GM12878 (cell line): ENCODE measurements at regions not wholly inside any gene's neighbourhood (a gene's known extent, or its start where the extent isn't known, plus 50 kb on each side); places are given as distances from the start of the nearest gene placed in this dataset.

Experiments
- ATAC-seq: fragments of 200-7000 bp; cut with Tn5 transposase; 3 replicates; pipeline ENCODE4 v1.9.1; 2020; ENCODE audit warnings: mild to moderate bottlenecking, moderate library complexity
- BruUV-seq: library from RNA; stranded (reverse); fragments of 400-500 nt; replicated peaks from 2 replicates; lab custom pipeline; 2021; lab: Mats Ljungman, UMichigan
- CTCF ChIA-PET: fragments of 300-600 bp; sonication (Branson Sonifier 250); formaldehyde crosslinking; extraction: SDS; loops from one replicate; lab custom pipeline; 2021; ENCODE audit warnings: inconsistent platforms; lab: Yijun Ruan, JAX
- POLR2A ChIA-PET: fragments of 350-600 bp; formaldehyde crosslinking; extraction: SDS; loops from one replicate; lab custom pipeline; 2021; ENCODE audit warnings: inconsistent platforms; lab: Charles Lee
- RAD21 ChIA-PET: fragments of 300-600 bp; sonication (Branson Sonifier 250); formaldehyde crosslinking; loops from one replicate; lab custom pipeline; 2023; ENCODE audit warnings: antibody characterized with exemption; ENCODE audit not compliant: unreplicated experiment; lab: Charles Lee
- SMC1A ChIA-PET: fragments of 300-600 bp; sonication (Branson Sonifier 250); formaldehyde crosslinking; loops from one replicate; lab custom pipeline; 2023; ENCODE audit not compliant: unreplicated experiment, uncharacterized antibody; lab: Charles Lee
- DNase-seq: peaks from one replicate; pipeline ENCODE4 v3.0.0-alpha.2; 2011; ENCODE audit warnings: low read depth, low spot score
- FAIRE-seq: peaks from 3 replicates; lab custom pipeline; 2011; peaks lifted over from hg19 to GRCh38; lab: Jason Lieb, UNC
- H2AFZ ChIP-seq: 2 replicates; pipeline ENCODE4 v1.6.0; 2011; ENCODE audit warnings: low read depth, low read length, control low read depth; ENCODE audit not compliant: control insufficient read depth
- H3K27ac ChIP-seq: 2 replicates; pipeline ENCODE4 v1.5.1; 2011; ENCODE audit warnings: control low read depth; ENCODE audit not compliant: control insufficient read depth, insufficient read depth
- H3K27me3 ChIP-seq, 2 experiments: replicated peaks in 1 of 2; 2 replicates each; pipeline versions ENCODE4 v1.6.0 to v1.6.1; 2011; ENCODE audit warnings: low read length in 1 of 2; ENCODE audit not compliant: control insufficient read depth in 2 of 2, insufficient read depth in 2 of 2
- H3K36me3 ChIP-seq, 2 experiments: 2 replicates each; pipeline ENCODE4 v1.5.1; 2011; ENCODE audit warnings: low read length in 1 of 2; ENCODE audit not compliant: control insufficient read depth in 2 of 2, insufficient read depth in 2 of 2
- H3K4me1 ChIP-seq: 2 replicates; pipeline ENCODE4 v1.6.1; 2011; ENCODE audit warnings: mild to moderate bottlenecking, low read length, moderate library complexity, mixed read lengths; ENCODE audit not compliant: control insufficient read depth, insufficient read depth
- H3K4me2 ChIP-seq: 2 replicates; pipeline ENCODE4 v1.6.0; 2011; ENCODE audit warnings: control low read depth; ENCODE audit not compliant: control insufficient read depth, insufficient read depth
- H3K4me3 ChIP-seq: fragments of 200-600 bp; sonication (generic); 2 replicates; pipeline ENCODE4 v1.5.1; 2016
- H3K79me2 ChIP-seq: 2 replicates; pipeline ENCODE4 v1.6.0; 2011; ENCODE audit warnings: low read length; ENCODE audit not compliant: control insufficient read depth, insufficient read depth
- H3K9ac ChIP-seq: 2 replicates; pipeline ENCODE4 v1.8.0; 2011; ENCODE audit warnings: low read length, control low read depth, mixed read lengths; ENCODE audit not compliant: control insufficient read depth, insufficient read depth
- H3K9me3 ChIP-seq: replicated peaks from 3 replicates; pipeline ENCODE4 v1.5.1; 2011; ENCODE audit warnings: mild to moderate bottlenecking, low read length; ENCODE audit not compliant: control insufficient read depth, insufficient read depth
- H4K20me1 ChIP-seq: 2 replicates; pipeline ENCODE4 v1.6.0; 2011; ENCODE audit not compliant: control insufficient read depth, insufficient read depth
- CBX5 ChIP-seq: sonication (generic); IDR thresholded peaks from 2 replicates; pipeline ENCODE4 v1.6.1; 2016; ENCODE audit warnings: low read depth, moderate library complexity, mild to moderate bottlenecking, inconsistent platforms
- CTCF ChIP-seq, 3 experiments: IDR thresholded peaks in 2 of 3; conservative IDR thresholded peaks in 1 of 3; 2 replicates each; pipeline ENCODE4 v1.5.1; 2011; ENCODE audit warnings: low read depth in 3 of 3, low read length in 3 of 3, mild to moderate bottlenecking in 3 of 3, control low read depth in 2 of 3, moderate library complexity in 2 of 3, inconsistent platforms in 1 of 3, mixed read lengths in 1 of 3; ENCODE audit not compliant: control insufficient read depth in 2 of 3, insufficient read depth in 1 of 3; ENCODE audit errors: extremely low read depth in 1 of 3
- FOXM1 ChIP-seq: IDR thresholded peaks from 2 replicates; pipeline ENCODE4 v1.6.1; 2012; ENCODE audit warnings: low read depth, mild to moderate bottlenecking, inconsistent platforms, low read length, moderate library complexity
- IKZF2 ChIP-seq, 2 experiments: fragments of 450-650 bp; IDR thresholded peaks; 2 replicates each; pipeline ENCODE4 v1.6.1; 2017; ENCODE audit warnings: mild to moderate bottlenecking in 2 of 2, moderate library complexity in 2 of 2
- PML ChIP-seq: IDR thresholded peaks from 2 replicates; pipeline ENCODE4 v1.6.1; 2012; ENCODE audit warnings: low read length, inconsistent platforms
- RAD51 ChIP-seq: fragments of 450-650 bp; IDR thresholded peaks from 2 replicates; pipeline ENCODE4 v1.6.1; 2016; ENCODE audit warnings: moderate library complexity, mild to moderate bottlenecking, inconsistent platforms
- RELA ChIP-seq: fragments of 450-650 bp; IDR thresholded peaks from 2 replicates; pipeline ENCODE4 v1.8.0; 2014; ENCODE audit warnings: borderline replicate concordance; ENCODE audit not compliant: partially characterized antibody
- TCF3 ChIP-seq: IDR thresholded peaks from 2 replicates; pipeline ENCODE4 v1.6.1; 2012; ENCODE audit warnings: low read depth, mild to moderate bottlenecking, low read length, borderline replicate concordance; ENCODE audit not compliant: insufficient read depth
- ZBED1 ChIP-seq: IDR thresholded peaks from 2 replicates; pipeline ENCODE4 v1.6.1; 2016; ENCODE audit warnings: borderline replicate concordance
- ZNF207 ChIP-seq: fragments of 450-650 bp; IDR thresholded peaks from 2 replicates; pipeline ENCODE4 v1.6.1; 2014; ENCODE audit warnings: antibody characterized with exemption, mild to moderate bottlenecking, borderline replicate concordance
- ZNF217 ChIP-seq: fragments of 450-650 bp; IDR thresholded peaks from 2 replicates; pipeline ENCODE4 v1.6.1; 2017; ENCODE audit warnings: antibody characterized with exemption, mild to moderate bottlenecking
- WGBS: methylation state at CpG from one replicate; pipeline ENCODE4 v1.1.6; 2016; ENCODE audit warnings: low lambda C conversion rate; ENCODE audit not compliant: insufficient replicate concordance, insufficient coverage; ENCODE audit errors: missing lambda C conversion rate; 5-methylcytosine and 5-hydroxymethylcytosine counted together
- in situ Hi-C: fragments of 300-500 bp; cut with MboI; formaldehyde crosslinking; loops from 9 replicates; pipeline ENCODE4 v1.14.3; 2018; ENCODE audit warnings: mixed read lengths
- intact Hi-C: fragments of 100-400 bp; cut with micrococcal nuclease; formaldehyde crosslinking; loops from one replicate; pipeline ENCODE4 v1.14.2; 2022; ENCODE audit not compliant: unreplicated experiment
- TF ChIP-seq, protein P1 (sequence below): IDR thresholded peaks from 2 replicates; pipeline ENCODE4 v1.6.1; 2011; ENCODE audit warnings: low read depth, low read length, improper control_type of control experiment, borderline replicate concordance
- TF ChIP-seq, protein P2 (sequence below): fragments of 150-350 bp; IDR thresholded peaks from 2 replicates; pipeline ENCODE4 v1.6.1; 2014; ENCODE audit warnings: mild to moderate bottlenecking, low read depth, low read length

GRCh38 chr2:19205983-19206533 lies 152.4 kb downstream of the OSR1 start:
- Histone ChIP-seq H3K4me2 (no peak overlapping the region), H3K4me3 (no peak overlapping the region), H3K27ac (no peak overlapping the region), H3K36me3 (no peaks in the 10 kb centered on the region), H3K9ac (no peak overlapping the region), H3K79me2 (no peaks in the 10 kb centered on the region), H3K9me3 (no peaks in the 10 kb centered on the region), H4K20me1 (no peaks in the 10 kb centered on the region), H3K27me3 (no peaks in the 10 kb centered on the region; a peak in 1 of 4 replicates), H2AFZ (no peak overlapping the region), H3K4me1 (no peaks in the 10 kb centered on the region)
- no peak for ATAC-seq
- in situ Hi-C loops (no loop called here), intact Hi-C loops (no loop called here)
- no TSS peak for BruUV-seq
- TF ChIP-seq, protein P1, sequence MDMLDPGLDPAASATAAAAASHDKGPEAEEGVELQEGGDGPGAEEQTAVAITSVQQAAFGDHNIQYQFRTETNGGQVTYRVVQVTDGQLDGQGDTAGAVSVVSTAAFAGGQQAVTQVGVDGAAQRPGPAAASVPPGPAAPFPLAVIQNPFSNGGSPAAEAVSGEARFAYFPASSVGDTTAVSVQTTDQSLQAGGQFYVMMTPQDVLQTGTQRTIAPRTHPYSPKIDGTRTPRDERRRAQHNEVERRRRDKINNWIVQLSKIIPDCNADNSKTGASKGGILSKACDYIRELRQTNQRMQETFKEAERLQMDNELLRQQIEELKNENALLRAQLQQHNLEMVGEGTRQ = no peak
- no peak for TF ChIP-seq CBX5
- TF ChIP-seq ZBED1 = no peak
- no peak for TF ChIP-seq ZNF217
- TF ChIP-seq IKZF2 (IDR thresholded peaks at IDR 0.05) = no peak
- ChIA-PET RAD21 (no interaction called here), CTCF (no interaction called here), POLR2A (no interaction called here), SMC1A (interaction anchor here (1.6 kb wide), 1 partner anchor 17 kb away, joined by 4 read pairs; no protein-coding TSS in a partner anchor)
- no peak for FAIRE-seq
- 3% methylated on average over 4 of the region's 4 CpGs for WGBS
- DNase-seq = no peak

DNA sequence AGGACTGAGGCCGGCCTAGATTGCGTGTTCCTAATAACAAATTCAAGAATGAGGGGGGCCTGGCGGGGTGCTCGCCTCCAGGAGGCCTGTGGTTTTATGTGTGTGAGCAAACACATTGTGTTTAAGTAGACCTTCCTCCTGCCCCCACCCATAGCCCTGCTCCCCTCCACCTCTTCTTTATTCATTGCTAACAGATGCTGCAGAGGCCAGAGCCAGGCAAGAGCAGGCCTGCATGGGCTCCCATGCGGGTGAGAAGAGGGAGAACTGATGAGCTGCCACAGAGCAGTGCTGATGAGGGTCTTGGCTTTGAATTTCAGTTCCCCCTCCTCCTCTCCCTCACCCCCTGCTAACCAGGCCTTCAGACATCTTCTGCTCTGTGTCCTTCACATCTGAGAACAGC lies 154.6 kb downstream of the OSR1 start:
- DNase-seq (no peak), FAIRE-seq (no peak), ATAC-seq (no peak)
- Histone ChIP-seq H3K4me3 (no peak overlapping the region), H3K36me3 (no peaks in the 10 kb centered on the region), H3K27me3 (no peaks in the 10 kb centered on the region; a peak in 1 of 4 replicates), H3K4me1 (no peaks in the 10 kb centered on the region), H3K27ac (no peak overlapping the region), H4K20me1 (no peaks in the 10 kb centered on the region), H3K9ac (no peak overlapping the region), H3K4me2 (no peak overlapping the region), H3K9me3 (no peaks in the 10 kb centered on the region), H2AFZ (no peak overlapping the region), H3K79me2 (no peaks in the 10 kb centered on the region)
- no peak for TF ChIP-seq RELA
- TF ChIP-seq CTCF (IDR thresholded peaks at IDR 0.05 in 2 of 3, conservative IDR thresholded peaks at IDR 0.05 in 1 of 3; ENCODE audit: control insufficient read depth in 2 of 3, extremely low read depth in 1 of 3, insufficient read depth in 1 of 3, low read depth in 3 of 3, low read length in 3 of 3) = no peak
- no peak for TF ChIP-seq ZNF207
- TF ChIP-seq RAD51 = no peak
- no peak for TF ChIP-seq PML
- TF ChIP-seq FOXM1 = no peak
- TF ChIP-seq TCF3 = no peak
- TF ChIP-seq, protein P2, sequence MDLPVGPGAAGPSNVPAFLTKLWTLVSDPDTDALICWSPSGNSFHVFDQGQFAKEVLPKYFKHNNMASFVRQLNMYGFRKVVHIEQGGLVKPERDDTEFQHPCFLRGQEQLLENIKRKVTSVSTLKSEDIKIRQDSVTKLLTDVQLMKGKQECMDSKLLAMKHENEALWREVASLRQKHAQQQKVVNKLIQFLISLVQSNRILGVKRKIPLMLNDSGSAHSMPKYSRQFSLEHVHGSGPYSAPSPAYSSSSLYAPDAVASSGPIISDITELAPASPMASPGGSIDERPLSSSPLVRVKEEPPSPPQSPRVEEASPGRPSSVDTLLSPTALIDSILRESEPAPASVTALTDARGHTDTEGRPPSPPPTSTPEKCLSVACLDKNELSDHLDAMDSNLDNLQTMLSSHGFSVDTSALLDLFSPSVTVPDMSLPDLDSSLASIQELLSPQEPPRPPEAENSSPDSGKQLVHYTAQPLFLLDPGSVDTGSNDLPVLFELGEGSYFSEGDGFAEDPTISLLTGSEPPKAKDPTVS = no peak
- in situ Hi-C loops = no loop called here
- no TSS peak for BruUV-seq
- ChIA-PET RAD21 (no interaction called here), SMC1A (no interaction called here), CTCF (no interaction called here), POLR2A (no interaction called here)
- intact Hi-C loops = no loop called here
- 41% methylated on average over 5 of the region's 5 CpGs for WGBS
